Hepatocyte (in vitro differentiated cells): ENCODE measurements at regions not wholly inside any gene's neighbourhood (a gene's known extent, or its start where the extent isn't known, plus 50 kb on each side); places are given as distances from the start of the nearest gene placed in this dataset.

Experiments
- DNase-seq: peaks from one replicate; pipeline ENCODE4 v3.0.0-alpha.2; 2016; ENCODE audit warnings: low spot score
- H2AFZ ChIP-seq: fragments of 200-600 bp; sonication (generic); 2 replicates; pipeline ENCODE4 v1.6.0; 2016; ENCODE audit warnings: antibody characterized with exemption, mild to moderate bottlenecking
- H3K27ac ChIP-seq: fragments of 200-600 bp; sonication (generic); 2 replicates; pipeline ENCODE4 v1.5.1; 2016; ENCODE audit warnings: mild to moderate bottlenecking
- H3K27me3 ChIP-seq: fragments of 200-600 bp; sonication (generic); 2 replicates; pipeline ENCODE4 v1.6.1; 2016
- H3K36me3 ChIP-seq: fragments of 200-600 bp; sonication (generic); replicated peaks from 2 replicates; pipeline ENCODE4 v1.5.1; 2016; ENCODE audit warnings: low read depth; ENCODE audit not compliant: insufficient read depth
- H3K4me1 ChIP-seq: fragments of 200-600 bp; sonication (generic); 2 replicates; pipeline ENCODE4 v1.5.1; 2016; ENCODE audit warnings: mild to moderate bottlenecking, moderate library complexity; ENCODE audit not compliant: insufficient read depth
- H3K4me2 ChIP-seq: fragments of 200-600 bp; sonication (generic); 2 replicates; pipeline ENCODE4 v1.6.0; 2016
- H3K4me3 ChIP-seq: fragments of 200-600 bp; sonication (generic); 2 replicates; pipeline ENCODE4 v1.5.1; 2016; ENCODE audit warnings: mild to moderate bottlenecking
- H3K79me2 ChIP-seq: fragments of 200-600 bp; sonication (generic); 2 replicates; pipeline ENCODE4 v1.6.0; 2017; ENCODE audit warnings: mild to moderate bottlenecking
- H3K9me2 ChIP-seq: fragments of 200-600 bp; sonication (generic); replicated peaks from 2 replicates; pipeline ENCODE4 v1.6.0; 2017; ENCODE audit warnings: mild to moderate bottlenecking; ENCODE audit not compliant: insufficient read depth
- H3K9me3 ChIP-seq: fragments of 200-600 bp; sonication (generic); 2 replicates; pipeline ENCODE4 v1.5.1; 2016; ENCODE audit warnings: low read depth, mild to moderate bottlenecking
- H4K20me1 ChIP-seq: fragments of 200-600 bp; sonication (generic); 2 replicates; pipeline ENCODE4 v1.6.0; 2016; ENCODE audit warnings: mild to moderate bottlenecking; ENCODE audit not compliant: insufficient read depth, poor library complexity, severe bottlenecking
- CTCF ChIP-seq: fragments of 200-600 bp; sonication (generic); IDR thresholded peaks from 2 replicates; pipeline ENCODE4 v1.5.1; 2016; ENCODE audit warnings: antibody characterized with exemption, mild to moderate bottlenecking; ENCODE audit not compliant: poor library complexity
- EZH2 ChIP-seq: fragments of 200-600 bp; sonication (generic); IDR thresholded peaks from 2 replicates; pipeline ENCODE4 v1.6.1; 2016; ENCODE audit warnings: antibody characterized with exemption, mild to moderate bottlenecking, borderline replicate concordance
- EZH2phosphoT487 ChIP-seq: fragments of 200-600 bp; sonication (generic); IDR thresholded peaks from one replicate; pipeline ENCODE4 v1.6.1; 2018; ENCODE audit warnings: antibody characterized with exemption, mild to moderate bottlenecking, low read depth, moderate library complexity; ENCODE audit not compliant: unreplicated experiment, severe bottlenecking
- WGBS: methylation state at CpG from one replicate; pipeline ENCODE4 v1.1.6; 2016; ENCODE audit warnings: low lambda C conversion rate; ENCODE audit errors: missing lambda C conversion rate; 5-methylcytosine and 5-hydroxymethylcytosine counted together

GRCh38 chr2:18093196-18093595 is 214.7 kb downstream of the KCNS3 start:
- Histone ChIP-seq H3K4me1 (no peaks in the 10 kb centered on the region), H3K9me3 (no peaks in the 10 kb centered on the region), H3K27me3 (no peaks in the 10 kb centered on the region), H3K27ac (no peak overlapping the region), H2AFZ (no peak overlapping the region), H3K79me2 (no peaks in the 10 kb centered on the region), H3K9me2 (no peaks in the 10 kb centered on the region), H3K4me3 (no peak overlapping the region), H3K4me2 (no peak overlapping the region), H4K20me1 (no peaks in the 10 kb centered on the region), H3K36me3 (no peaks in the 10 kb centered on the region)
- WGBS, result 99% methylated on average over 3 of the region's 3 CpGs
- TF ChIP-seq EZH2phosphoT487 (no peak), EZH2 (no peak), CTCF (no peak)
- DNase-seq, result no peak

GRCh38 chr2:18092760-18093159 is 214.3 kb downstream of the KCNS3 start:
- Histone ChIP-seq H3K4me3 (no peak overlapping the region), H3K9me2 (no peaks in the 10 kb centered on the region), H3K9me3 (no peaks in the 10 kb centered on the region), H2AFZ (no peak overlapping the region), H3K4me1 (no peaks in the 10 kb centered on the region), H3K27ac (no peak overlapping the region), H3K4me2 (no peak overlapping the region), H3K27me3 (no peaks in the 10 kb centered on the region), H4K20me1 (no peaks in the 10 kb centered on the region), H3K79me2 (no peaks in the 10 kb centered on the region), H3K36me3 (no peaks in the 10 kb centered on the region)
- DNase-seq, result no peak
- 81% methylated on average over 1 of the region's 1 CpG for WGBS
- TF ChIP-seq EZH2, result no peak
- no peak for TF ChIP-seq CTCF
- TF ChIP-seq EZH2phosphoT487, result no peak

DNA sequence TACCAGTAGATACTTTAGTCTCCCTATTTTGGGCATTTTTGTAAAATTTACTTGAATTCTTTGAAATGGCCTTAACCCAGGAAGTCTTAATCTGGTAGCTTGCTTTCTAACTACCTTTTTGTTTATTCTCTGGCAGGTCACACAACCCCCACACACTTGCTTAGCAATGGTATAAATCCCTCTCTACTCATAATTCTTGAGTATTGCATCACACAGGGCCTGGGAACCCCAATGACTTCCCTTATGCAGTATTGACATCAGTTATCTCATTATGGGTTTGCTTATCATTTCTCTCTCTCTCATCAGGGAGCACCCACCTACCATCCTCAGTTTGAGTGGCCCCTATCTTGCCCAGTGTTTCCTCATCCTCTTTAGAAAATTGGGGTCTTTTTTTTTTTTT is 207.1 kb downstream of the KCNS3 start:
- H3K4me2 ChIP-seq, result no peak overlapping the region

More for the DNA sequence above, 207.1 kb downstream of the KCNS3 start:
- H3K9me3 ChIP-seq, result no peaks in the 10 kb centered on the region
- H3K4me1 ChIP-seq, result no peaks in the 10 kb centered on the region
- no peaks in the 10 kb centered on the region for H4K20me1 ChIP-seq
- TF ChIP-seq EZH2phosphoT487 (no peak), EZH2 (no peak), CTCF (no peak)
- no peaks in the 10 kb centered on the region for H3K27me3 ChIP-seq
- H3K4me3 ChIP-seq, result no peak overlapping the region
- no peaks in the 10 kb centered on the region for H3K36me3 ChIP-seq
- DNase-seq, result no peak
- H2AFZ ChIP-seq, result no peak overlapping the region
- H3K79me2 ChIP-seq, result no peaks in the 10 kb centered on the region
- no peaks in the 10 kb centered on the region for H3K9me2 ChIP-seq
- H3K27ac ChIP-seq, result no peak overlapping the region
